Hematopoietic multipotent progenitor cell treated with erythropoietin and hydrocortisone succinate and interleukin-3 and kit ligand, for 6 days (in vitro differentiated cells): ENCODE measurements at regions not wholly inside any gene's neighbourhood (a gene's known extent, or its start where the extent isn't known, plus 50 kb on each side); places are given as distances from the start of the nearest gene placed in this dataset.
"Not testable (repeated sequence)": the region's sequence is repeated elsewhere in the genome, so short reads cannot be mapped to it uniquely, and the experiment has no call there.

Experiments
- DNase-seq: peaks from one replicate; pipeline ENCODE4 v3.0.0-alpha.2; 2015

DNA sequence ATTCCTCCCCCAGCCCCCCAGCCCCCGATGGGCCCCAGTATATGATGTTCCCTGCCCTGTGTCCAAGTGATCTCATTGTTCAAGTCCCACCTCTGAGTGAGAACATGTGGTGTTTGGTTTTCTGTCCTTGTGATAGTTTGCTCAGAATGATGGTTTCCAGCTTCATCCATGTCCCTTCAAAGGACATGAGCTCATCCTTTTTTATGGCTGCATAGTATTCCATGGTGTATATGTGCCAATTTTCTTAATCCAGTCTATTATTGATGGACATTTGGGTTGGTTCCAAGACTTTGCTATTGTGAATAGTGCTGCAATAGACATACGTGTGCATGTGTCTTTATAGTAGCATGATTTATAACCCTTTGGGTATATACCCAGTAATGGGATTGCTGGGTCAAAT, 495.3 kb downstream of the OMA1 start:
- DNase-seq = not testable (repeated sequence)

DNA sequence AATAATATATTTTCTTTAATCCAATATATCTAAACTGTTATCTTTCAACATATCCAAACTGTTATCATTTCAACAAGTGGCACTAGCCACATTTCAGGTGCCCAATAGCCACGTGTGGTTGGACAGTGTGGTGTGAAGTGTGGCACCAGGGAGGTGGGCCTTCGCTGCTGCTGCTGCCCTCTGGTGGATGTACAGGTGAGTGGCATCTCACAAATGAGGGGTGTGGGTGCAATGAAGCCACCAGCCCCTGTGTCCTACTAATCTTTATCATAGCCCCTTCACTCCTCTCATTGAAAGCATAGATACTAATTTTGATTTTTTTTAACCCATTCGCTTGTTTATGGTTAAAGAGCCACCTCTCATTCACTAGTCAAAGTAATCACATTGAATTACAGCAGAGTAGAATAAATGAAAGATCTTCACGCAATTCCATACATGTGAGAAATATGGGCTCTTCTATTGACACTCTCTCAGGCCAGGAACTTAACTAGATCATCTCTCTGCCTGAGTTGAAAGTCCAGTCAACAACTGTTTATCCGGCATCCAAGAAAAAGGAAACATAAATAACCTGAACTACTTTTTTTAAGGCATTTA, 499.2 kb downstream of the OMA1 start:
- peak; percentile 60 for DNase-seq

DNA sequence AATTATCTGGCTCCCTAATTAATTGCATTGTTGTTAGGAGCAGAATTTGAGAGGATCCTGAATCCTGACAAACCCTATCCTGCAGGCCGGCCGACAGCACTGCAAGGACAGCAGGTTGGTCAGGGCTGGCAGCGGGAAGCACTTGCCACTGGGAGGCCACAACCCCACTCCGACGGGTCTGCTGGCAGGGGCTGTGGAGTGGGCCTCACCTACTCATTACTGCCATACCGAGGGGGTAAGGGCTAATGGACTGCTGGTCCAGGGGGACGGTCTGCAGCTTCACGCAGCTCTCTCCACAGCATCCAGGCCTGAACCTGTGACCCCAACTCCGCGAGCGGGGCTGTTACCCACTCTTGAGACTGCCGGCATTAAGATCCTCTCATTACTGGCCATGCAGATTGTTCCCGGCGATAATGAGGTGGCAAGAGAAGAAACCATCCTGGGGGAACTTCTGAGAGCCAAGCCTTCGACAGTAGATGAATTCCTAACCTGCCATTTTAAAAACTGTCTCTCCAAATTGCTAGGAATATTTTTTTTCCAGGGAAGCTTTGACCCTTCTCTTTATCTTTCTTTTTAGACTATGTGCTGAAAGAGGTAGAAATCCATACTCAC, 501.3 kb downstream of the OMA1 start:
- DNase-seq = no peak

DNA sequence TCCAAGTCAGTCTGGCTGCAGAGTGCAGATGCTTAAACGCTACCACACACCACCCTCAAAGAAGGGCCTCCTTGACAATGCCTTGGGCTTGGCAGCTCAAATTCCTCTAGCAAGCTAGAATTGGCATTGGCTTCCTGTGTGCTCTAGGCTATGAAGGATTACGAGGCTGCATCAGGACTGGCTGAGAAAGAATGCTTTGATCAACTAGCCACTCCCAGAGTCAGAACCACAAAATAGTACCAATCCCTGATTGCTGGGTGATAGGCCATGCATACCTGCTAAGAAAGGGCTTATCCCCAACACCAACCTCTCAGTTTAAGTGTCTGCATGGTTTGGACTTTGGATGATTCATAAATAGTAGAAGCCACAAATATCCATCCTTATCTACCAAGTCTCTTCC, 504.9 kb downstream of the OMA1 start:
- no peak for DNase-seq

DNA sequence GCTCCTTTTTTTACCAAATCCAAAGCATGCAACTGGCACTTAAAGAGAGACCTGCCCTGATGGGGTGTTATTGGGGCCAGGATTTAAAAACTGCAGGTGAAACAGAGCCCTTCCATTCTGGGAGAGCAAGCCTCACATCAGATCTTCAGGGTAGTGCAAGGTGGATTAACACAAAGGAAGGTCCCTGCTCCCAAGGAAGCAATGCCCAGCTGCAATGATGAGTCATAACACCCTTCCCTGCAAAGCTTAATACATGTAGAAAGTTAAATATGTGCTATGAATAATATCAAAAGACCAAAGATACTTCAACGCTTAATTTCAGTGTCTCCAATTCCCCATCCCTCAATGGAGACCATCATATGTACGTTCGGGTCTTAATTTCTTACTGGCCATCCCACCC, 508.0 kb downstream of the OMA1 start:
- DNase-seq = no peak

DNA sequence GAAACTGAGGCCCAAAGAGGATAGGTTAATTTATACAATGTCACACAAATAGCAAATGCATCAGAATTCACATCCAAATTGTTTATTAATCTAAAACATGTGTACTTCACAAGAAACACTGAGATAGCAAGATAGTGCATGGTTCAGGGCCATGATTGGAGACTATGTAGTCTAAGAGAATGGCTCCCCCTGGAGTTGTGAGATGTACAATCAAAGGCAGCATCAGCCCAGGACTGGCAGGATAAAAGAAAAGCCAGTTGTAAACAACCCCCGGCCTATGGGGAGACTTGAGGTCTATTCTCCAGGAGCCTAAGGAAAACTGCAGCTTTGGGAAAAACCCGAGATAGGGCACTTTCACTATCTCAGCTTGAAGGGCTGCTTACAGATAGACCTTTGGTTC, 511.0 kb downstream of the OMA1 start:
- DNase-seq = peak; percentile 20

DNA sequence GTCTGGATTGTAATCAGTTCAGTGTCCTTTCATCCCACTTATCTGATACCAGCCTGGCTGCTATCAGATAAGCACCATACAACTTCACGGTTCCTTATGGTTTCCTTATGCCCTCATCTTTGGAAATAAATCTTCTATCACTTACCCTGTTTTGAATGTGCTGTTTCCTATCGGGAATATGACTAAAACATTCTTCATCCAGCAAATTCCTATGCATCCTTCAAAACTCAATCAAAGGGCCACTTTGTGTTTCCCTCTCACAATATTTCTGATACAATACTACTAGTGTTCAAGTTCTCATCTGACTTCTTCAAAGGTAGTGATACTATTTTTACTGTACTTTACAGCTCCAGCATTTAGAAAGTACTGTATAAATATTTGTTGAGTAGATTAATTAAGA, 513.2 kb downstream of the OMA1 start:
- no peak for DNase-seq

DNA sequence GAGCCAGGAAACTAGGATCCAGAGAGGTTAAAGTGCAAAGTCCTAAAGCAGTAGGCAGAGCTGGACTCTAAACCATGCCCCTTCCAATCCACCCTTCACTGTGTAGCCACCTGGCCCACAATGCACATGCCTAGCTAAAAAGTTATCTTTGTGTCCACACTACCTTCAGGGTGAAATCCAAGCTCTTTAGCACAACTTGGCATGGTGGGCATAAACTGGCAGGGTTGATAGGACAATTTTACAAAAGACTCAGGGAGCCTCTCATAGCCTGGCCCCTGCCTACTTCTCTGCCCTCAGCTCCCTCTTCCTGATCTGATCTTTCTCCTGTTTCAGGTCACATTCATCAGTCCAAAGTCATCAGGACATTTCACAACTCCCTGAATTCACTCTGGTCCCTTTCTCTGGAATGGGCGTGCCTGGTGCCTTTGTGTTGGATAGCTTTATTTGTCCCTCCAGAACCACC, 513.9 kb downstream of the OMA1 start:
- DNase-seq = no peak

DNA sequence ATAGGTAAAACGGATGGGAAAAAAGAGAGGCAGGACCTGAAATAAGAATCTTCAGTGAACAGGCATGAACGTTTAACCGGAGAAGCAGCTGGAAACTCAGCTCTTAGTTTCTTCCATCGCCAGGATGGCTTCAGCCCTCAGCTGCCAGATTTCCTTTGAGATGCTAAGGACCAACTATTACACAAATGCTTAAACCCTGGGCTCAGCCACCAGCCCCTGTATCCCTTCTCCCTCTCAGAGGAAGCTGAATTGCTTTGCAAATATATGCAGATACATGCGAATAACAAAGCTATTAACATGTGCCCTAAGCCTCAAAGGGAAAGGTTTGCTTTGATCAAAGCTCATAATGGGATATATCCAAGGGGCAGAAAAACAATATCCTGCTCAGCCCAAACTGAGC, 515.1 kb downstream of the OMA1 start:
- DNase-seq = no peak

DNA sequence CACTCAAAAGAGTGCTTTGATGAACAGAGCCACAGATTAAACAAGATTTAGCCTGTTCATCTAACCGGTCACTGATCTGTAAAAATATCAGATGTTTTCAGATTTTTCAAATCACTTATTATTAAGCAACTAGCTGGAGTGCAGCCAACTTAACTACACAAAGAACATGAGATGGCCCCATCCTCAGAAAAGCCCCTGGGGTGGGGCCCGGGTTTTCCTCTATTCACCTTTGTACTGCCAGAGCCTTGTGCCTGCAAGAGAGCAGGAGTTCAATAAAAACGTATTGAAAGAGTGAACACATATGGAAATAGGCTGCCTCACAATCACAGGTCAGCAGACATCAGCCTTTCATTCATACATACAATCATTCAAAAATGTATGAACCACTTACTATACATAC, 516.1 kb downstream of the OMA1 start:
- no peak for DNase-seq

DNA sequence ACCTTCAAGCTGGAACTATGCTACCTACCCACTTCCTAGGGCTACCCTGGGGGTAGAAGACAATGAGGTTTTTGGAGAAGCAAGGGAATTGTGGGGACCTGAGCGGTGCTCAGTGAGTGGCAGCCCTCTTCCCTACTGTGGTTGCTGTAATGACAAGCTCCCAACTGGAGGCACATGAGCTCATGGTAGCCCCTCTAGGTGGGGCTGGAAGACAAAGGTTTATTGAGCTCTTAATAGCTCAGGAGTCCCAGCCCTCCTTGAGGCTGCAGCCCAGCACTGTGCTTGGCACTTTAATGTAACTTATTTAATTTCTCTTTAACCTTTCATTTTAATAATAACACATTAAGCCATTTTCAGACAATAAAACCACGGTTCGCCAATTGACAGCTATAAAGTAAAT, 528.9 kb downstream of the OMA1 start:
- no peak for DNase-seq

DNA sequence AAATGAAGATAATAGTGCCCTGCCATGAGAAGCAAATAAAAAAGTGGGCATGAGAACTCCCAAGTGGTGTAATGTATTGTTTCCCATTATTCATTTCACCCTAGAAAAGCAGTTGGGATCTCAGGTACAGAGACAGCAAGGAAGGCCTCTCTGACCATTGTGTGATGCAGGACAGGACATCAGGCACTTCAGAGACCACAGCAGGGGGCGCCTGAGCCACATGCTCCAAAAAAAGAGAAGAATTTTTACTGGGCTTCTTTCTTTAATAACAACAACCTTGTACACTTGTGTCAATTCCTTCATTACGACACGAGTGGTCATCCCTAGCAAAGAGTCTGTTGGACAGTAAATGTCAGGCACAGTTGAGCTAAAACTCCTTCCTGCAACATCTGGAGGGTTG, 533.3 kb downstream of the OMA1 start:
- DNase-seq = peak; percentile 7

DNA sequence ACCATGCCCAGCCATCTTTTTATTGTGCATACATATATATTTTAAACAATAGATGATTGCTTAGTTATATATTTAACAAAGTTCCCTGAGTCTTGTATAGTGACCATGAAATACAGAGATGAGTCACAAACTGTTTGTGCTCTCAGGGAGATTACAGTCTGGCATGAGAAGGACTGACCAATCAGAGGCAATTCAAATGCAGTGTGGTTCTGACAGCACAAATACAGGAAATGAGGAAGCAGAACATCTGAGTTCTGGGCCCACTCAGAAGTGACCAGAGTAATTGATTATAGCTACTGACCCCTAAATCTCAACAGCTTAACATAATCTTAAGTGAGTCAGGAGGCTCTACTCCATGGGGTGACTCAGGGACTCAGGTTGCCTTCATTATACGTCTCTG, 534.5 kb downstream of the OMA1 start:
- no peak for DNase-seq

DNA sequence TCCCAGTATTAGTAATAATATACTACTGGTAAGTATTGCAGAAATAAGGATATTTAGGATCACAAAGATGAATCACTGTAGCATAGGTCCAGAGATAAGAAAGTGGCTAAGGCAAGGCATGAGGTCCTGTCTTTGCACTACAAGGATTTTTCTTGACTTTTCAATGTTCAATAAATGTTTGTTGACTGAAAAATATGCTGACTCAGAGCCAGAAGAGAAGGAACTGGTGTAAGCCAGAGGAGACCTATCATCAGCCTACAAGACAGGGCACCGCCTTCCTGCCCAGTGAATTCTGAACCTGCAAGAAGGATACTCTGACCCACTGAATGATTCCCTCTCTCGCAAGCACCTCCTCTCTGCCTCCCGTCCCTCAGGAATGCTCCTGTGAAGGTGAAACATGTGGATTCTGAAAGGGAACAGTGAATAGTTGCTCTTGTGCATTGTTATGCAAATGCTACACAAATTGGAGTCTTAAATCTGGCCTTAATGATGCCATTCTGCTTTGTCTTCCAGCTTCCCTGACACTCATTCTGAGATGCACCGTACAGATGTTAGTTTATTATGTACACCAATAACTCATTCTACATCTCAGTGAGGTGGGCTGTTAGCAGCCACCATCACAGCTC, 540.0 kb downstream of the OMA1 start:
- no peak for DNase-seq

DNA sequence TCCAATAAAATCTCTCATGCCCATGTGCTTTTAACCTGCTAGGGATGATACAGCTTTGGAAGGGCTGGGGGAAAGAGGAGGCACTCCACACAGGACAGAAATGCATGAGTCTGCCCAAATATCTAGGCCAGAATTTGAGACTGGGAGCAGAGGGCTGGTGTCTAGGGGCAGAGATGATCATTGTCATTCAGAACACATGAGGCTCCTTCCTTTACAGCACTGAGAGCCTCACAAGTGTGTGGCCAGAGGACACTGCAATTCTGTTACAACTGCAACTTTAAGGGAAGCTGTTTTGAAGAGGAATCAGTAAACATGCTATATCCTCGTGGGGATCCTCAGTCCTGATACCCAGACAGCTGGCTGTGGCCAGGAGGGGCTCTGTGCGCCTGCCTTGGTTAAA, 541.3 kb downstream of the OMA1 start:
- no peak for DNase-seq

DNA sequence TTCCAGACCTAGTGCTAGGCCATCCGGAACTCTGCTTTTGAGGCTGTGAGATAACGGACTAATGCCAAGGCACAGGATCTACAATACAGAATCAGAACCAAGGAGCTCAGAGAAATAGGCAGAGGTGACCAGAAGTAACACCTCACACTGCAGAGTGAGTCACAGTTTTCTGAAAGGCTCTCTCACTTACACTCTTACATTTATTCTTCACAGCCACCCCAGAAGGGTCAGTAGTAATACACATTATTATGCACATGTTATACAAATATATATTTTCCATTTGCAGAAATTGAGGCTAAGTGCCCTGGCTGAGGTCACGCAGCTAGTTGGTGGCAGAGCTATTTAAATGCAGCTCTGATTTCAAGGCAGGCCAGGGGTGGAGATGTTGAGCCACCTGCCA, 542.5 kb downstream of the OMA1 start:
- no peak for DNase-seq

DNA sequence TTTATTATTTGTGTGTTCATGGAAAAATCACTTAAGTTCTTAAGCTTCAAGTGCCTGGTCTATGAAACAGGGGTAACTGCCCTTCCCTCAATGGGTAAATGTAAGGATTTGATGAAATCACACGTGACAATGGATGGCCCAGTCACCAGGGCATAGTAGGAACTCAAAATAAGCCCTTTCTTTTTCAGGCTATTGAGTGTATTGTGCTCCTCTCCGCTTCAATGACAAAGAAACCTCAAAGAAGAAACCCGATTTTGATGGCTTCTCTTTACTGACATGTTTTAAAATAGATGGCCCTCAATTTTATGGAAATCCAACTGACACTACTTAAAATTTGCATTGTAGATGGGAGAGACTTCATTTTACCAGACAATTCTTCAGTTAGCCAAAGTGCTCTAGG, 543.5 kb downstream of the OMA1 start:
- no peak for DNase-seq

DNA sequence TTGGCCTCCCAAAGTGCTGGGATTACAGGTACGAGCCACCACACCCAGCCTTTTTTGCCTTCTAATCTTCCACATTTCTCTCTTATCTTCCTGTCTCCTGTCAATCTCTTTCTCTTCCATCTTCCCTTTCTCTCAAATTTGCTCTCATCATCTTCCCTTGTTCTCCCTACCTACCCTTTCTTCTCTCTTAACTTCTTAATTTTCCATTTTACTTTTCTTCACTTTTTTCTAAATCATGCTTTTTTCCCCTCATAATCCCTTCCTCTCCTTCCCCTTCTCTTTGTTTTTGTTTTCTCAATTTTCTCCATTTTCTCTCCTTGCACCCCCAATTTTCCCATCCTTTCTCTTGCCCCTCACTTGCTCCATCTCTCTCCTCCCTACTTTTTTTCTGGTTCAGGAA, 545.7 kb downstream of the OMA1 start:
- no peak for DNase-seq

DNA sequence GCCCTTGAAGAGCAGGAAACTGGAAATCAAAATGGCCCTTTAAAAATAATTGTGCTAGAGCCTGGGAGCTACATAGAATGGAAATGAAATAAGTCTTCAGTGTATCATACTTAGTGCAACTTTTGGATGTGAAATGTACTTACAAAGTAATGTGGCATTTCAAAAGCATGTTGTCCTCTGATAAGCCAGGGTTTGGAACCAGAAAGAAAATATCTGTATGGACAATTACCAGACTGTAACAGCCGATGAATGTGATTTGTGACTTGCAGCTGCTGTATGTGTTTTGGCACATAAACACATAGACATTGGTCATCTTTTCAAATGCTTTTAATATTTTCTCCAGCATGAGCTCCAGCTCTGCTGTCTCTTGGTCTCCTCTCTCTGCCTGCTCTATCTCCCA, 546.4 kb downstream of the OMA1 start:
- peak; percentile 8 for DNase-seq

DNA sequence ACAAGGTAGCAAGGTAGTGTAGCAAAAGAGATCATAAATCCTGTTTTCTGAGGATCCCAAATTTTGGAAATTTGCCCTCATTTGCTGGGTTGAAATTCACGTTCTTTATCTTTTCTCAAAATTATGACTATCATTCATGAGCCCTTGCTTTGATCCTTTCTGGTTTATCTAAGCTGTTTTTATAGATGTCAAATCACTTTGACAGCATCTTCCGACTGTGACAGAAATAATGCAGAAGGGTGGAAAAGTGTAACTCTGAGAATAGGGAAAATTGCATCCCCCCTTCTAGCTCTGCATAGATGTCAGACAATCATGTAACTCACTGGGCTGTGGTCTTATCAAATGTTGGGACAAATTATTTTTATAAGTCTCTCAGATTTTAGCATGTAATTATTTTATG, 550.1 kb downstream of the OMA1 start:
- DNase-seq = no peak

DNA sequence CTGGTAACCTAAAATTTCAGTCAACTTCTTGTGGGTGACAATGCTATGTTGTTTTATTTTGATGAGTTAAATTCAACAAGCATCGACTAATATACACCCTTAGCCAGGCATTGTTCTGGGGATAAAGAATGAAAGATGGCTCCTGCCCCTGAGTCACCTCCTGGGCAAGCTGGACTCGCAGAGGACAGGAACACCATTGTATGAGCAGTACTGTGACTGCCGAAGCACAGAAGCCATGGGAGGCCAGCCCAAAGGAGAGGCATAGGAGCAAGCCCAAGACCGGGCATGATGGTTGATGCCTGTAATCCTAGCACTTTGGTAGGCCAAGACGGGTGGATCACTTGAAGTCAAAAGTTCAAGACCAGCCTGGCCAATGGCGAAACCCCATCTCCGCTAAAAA, 555.2 kb downstream of the OMA1 start:
- no peak for DNase-seq

DNA sequence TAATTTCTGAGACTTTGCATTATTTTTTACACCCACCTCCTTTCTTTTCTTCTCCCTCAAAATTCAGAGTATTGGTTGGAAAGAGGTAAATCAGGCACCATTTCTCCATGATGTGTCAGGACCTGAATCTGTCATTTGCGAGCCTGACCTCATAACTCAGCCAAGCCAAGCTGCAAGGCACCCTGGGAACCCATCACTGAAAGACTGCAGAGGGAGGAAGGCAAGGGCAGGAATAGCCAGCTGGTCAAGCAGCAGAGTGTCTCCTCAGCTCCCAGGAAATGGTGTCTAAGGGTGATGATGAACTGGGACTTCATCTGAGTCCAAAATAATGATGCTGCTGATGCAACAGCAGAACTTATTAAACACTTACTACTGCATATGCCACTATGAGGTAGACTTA, 556.6 kb downstream of the OMA1 start:
- DNase-seq = no peak

DNA sequence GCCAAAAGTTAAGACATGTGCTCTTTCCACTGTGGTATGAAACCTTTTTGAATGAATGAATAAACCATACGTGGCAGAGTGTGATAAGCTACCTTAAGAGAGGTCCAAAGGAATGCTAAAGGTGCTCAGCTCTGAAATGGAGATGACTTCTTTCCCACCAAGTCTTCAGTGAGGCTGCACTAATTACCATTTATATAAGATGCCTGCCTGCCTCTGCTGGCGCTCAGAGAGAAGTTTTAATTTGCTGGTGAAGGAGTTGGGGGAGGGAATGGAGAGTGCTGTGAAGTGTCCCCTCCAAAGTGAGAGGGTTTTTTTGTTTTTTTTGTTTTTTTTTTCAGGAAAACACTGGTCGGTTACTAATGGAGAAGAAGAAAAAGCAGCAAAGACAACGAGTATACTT, 559.0 kb downstream of the OMA1 start:
- no peak for DNase-seq

DNA sequence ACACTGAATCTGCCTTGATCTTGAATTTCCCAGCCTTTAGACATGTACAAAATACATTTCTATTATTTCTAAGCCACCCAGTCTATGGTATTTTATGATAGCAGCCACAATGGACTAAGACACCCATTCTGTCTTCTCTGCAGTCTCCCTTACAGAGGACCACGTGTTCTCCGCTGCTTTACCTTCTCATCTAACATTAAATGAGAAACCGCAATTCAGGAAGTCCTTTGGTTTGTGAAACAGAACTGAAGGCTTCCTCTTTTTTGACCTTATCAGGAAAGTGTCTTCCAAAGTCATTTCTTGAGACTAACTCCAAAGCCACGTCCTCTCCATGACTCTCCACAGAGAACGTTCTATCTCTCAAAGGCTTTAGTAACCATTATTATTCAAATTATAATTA, 560.1 kb downstream of the OMA1 start:
- DNase-seq = peak; percentile 62

DNA sequence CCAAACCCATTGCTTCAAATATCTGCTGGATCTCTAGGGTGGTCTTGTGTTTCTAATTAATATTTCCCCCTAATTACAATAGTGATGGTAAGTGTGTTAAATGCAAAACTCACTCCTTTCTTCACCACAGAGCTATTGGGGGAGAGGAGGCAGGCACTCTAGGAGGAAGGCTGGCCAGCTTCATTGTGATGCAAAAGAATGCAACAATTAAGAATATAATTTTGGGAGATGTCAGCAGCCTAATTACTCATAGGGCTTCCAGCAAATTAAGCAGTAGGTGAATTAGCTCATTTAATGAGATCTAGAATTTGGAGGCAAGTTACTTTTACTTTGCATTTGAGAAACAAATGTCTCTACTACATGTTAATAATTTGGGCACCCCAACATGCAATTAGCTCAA, 560.4 kb upstream of the DAB1 start:
- DNase-seq = no peak
